Activated T-cell treated with anti-CD3 and anti-CD28 coated beads, Interleukin-2, amount 50 U/mL, for 1 hour (primary cell): ENCODE measurements at regions not wholly inside any gene's neighbourhood (a gene's known extent, or its start where the extent isn't known, plus 50 kb on each side); places are given as distances from the start of the nearest gene placed in this dataset.

Experiments
- DNase-seq: peaks from one replicate; pipeline ENCODE4 v3.0.0-alpha.2; 2020

DNA sequence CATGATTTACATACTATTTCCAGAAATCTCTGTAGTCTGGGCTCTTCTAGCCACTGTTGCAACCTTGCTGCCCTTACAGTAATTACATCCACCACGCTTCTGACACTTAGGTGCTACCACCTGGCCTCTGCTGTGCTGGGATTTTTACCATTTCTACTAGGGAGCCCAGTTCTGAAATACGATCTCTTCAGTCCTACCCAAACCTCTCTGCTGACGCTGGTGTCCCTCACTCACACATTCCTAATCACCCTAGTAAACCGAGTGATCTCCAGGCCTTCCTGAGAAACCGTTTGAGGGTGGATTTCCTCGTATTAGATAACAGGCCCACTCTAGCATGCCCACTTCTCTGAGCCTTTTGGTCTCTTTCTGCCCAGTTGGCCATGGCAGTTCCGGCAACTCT is 588.9 kb upstream of the CADM1 start:
- DNase-seq, result no peak

DNA sequence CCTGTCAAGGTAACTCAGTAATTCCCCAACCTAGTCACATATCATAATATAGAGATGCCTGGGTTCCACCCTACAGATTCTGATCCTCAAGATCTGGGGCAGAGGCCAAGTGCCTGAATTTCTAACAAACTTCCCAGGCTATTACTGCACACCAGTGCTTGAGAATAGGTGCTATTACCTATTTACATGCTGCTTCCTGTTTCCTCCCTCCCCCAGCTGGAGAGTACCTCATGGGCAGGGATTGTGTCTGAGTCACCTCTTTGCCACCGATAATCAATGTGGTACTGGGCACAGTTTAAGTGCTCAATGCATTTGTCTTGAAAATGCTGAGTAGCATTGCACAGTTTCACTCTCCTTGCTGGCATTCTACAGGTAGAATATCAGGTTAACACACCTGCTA is 582.2 kb upstream of the CADM1 start:
- no peak for DNase-seq

DNA sequence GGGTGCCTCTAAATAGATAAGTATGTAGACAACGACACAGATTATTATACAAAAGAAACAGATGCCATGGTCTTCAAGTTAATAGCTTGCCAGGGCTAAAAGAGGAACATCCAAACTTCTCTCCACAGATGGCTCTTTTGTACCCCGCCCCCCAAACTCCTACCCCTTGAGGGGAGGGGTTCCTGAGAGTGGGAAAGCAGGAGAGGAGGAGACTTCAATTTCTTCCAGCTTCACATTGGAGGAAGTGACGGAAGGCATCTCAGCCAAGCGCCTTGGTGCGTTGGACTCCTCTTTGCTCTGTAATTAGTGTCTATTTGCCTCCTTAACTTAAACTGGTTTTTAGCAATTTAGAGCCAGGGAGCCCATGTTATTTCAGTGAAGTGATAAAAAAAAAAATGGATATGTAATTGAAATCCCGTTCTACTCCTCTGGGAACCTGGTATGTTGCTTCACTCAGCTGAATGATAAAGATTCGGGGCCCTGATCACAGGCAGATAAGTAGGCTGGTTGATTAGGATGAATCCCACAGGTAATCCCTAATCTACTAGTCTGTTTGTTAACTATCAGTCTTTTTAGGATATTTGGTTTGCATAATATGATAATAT is 580.9 kb upstream of the CADM1 start:
- no peak for DNase-seq

DNA sequence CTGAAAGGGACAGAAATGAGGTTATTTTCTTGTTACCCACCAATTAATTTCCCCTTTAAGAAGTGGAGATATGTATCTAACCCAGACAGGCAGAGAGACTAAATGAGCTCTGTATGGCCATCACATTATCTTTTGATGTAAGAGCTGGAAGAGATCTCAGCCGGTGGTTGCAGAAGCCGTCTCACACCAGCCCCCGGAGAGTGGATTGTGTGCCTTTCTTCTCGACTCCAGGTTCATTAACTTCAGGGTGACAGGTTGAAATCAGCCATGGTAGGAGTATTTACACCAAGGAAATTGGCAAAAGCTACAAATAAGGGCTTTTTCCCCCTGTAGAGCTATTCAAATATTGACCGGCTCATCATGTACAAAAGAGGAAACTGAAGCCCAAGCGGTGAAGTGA is 580.3 kb upstream of the CADM1 start:
- DNase-seq, result no peak

DNA sequence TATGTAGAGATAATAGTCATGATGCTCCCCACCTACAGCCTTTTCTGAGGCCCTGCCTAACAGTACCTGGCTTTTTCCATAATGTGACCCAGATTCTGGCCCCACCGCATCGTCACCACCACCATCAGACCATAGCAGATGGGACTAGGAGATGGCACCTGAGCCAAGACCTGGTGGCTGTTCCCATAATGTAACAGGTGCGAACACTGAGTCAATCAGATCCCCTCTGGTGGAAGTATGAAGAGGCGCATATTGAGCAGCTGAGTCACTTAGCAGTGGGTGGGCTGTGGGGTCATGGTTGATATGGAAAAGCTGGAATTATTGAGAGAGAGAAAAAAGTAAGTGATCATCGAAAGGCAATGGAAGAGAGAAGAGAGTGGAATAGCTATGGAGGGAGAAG is 578.0 kb upstream of the CADM1 start:
- no peak for DNase-seq

DNA sequence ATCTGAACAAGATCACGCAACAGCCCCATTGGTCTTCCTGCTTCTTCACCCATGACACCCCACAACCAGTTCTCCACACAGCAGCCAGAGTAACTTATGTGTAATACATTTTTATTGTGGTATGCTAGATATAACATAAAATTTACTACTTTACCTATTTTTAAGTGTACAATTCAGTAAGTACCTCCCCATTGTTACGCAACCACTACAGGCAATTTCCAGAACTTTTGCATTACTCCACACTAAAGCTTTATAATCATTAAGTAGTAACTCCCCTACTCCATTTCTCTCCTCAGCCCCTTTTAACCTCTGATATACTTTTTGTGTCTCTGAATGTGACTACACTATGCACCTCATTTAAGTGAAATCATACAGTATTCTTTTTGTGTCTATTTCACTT is 575.4 kb upstream of the CADM1 start:
- no peak for DNase-seq

DNA sequence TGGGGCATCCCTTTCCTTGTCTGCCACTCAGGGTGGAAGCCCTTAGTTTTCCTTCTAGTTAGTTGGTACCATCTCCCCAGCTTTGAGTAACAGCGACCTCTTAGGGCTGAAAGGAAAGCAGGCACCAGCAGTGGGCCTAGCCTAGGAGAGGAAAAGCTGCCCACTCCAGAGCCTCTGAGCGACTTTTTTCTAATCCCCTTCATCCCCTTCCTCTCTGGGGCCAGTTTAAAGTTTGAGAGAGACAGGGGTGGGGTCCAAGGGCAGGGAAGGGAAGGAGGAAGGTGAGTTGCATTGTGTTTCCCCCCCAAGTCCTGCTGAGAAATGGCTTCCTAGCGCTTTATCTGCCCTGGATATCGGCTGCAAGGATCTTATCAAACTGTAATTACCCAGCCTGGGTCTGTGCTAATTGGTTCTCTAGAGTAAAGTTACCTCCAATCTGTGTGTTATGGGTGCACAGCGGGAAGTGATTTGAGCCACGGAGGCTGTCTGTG is 573.9 kb upstream of the CADM1 start:
- DNase-seq, result no peak

DNA sequence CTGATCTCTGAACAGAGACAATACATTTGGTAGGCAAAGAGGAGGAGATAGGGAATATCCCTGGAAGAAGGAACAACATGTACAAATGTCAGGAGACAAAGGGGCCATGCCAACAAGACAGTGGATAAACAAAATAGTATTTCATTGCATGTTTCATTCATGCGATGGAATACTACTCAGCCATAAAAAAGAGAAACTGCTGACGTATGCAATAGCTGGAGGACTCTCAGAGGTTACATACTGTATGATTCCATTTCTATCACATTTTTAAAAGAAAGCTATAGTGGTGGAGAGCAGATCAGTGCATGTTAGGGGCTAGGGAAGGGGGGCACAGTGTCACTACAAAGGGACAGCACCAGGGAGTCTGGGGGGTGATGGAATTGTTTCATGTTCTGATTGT is 572.9 kb upstream of the CADM1 start:
- no peak for DNase-seq

DNA sequence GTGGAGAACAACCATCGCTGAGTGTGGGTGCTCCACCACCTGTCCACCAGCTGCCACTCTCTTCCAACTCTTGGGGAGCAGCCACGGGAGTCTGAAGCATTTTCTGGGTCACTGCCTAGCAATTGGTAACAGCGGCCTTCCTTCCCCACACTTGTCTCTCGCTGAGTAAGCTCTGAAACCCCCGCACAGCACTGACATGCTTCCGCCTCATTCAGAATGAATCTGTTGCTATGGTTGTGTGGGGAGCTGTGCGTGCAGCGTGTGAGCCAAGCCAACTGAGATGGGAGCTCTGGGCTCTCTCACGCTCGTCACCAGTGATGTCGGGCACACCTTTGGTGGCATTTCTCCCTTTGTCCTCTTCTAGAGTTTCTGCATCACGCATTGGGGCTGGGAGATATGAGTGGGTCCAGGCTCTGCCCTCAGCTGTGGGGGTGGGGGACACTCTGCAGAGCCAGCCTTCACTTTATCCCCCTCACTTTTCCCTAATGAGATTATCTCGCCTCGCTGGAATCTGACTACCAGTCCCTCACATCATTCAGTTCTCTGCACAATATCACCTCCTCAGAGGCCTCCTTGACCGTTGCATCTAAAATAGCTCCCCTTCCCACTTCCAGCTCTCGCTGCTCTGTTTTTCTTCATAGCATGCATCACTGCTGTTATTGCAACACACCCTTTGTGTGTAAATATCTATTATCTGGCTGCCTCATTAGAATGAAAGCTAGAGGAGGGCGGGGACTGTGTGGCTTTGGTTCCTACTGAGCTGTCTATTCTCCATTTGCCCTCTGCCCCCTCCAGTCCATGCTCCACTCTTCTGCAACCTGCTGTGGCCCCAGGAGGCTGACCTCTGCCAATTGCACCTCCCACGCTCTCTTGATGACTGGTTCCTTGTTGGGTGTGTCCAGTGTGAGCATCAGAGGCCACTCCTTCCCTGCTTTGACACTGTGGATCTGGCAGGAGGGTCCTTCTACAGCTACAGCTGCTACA is 569.9 kb upstream of the CADM1 start:
- DNase-seq, result no peak

DNA sequence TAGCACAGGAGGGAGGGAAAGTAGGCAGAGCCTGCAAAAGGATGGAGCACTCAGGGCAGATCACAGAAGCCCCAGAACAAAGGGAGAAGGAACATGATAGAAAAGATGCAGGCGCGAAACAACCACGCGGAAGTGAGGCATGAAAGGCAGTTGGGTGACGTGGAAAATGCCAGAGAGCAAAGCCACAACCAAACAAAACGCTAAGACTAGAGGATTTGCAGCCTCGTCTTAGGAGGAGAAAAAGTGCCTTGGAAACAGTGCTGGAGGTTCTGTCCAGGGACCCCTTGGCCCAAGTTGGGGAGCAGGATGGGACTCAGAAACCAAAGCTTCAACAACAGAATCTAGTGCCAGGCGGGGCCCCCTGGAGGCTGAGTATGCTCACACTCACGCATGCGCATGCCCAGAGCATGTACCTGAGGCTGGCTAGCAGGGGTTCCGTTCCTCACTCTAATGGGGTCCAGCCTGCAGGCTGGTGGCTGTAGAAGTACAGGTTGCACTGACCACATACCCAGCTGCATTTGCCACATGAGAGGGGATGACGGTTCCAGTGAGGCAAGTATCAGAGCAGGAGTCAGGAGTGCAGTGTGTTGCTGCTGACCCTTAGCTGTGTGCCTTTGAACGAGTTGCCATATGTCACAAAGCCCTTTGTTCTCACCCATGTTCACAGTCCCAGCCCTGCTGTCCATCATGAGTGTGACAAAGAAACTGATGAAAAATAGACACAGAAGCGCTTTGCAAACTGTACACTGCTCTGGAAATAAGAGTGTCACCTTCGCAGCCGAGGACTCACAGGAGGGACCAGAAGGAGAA is 568.6 kb upstream of the CADM1 start:
- DNase-seq, result no peak

DNA sequence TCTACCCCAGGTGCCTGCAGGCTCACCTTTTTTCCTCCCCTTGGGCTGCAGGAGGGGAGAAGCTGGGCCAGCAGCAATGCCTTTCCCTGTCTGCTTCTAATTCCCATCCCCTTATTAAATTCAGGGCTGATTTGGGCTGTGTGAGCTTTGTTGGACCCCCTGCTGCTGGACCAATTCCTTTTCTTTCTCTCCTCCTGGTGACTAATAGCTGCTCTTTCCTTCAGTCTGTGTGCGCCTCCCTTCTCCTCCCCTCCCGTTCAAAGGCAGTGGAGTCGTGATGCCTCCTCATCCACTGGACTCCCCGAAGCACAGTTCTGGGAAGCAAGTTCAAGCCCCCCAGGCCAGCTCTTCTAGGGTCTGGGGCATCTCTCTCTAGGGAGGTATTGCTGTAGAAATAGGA is 567.9 kb upstream of the CADM1 start:
- DNase-seq, result no peak

DNA sequence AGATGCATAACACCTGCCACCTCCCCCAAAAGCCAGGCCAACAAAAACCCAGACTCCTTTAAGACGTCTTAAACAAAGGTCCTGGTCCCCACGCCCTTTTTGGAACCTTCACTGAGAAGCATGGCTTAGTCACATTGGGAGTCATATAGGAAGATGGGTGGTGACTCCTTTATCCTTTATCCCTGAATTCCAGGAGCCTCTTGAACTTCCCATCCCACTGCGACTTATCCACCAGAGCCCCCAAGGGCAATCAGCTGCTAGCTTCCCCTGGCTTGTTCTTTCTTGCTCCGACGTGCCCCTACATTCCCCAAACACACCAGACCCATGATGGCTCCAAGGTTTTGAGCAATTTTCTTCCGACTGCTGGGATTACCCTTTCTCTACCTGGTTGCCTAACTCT is 567.0 kb upstream of the CADM1 start:
- no peak for DNase-seq

DNA sequence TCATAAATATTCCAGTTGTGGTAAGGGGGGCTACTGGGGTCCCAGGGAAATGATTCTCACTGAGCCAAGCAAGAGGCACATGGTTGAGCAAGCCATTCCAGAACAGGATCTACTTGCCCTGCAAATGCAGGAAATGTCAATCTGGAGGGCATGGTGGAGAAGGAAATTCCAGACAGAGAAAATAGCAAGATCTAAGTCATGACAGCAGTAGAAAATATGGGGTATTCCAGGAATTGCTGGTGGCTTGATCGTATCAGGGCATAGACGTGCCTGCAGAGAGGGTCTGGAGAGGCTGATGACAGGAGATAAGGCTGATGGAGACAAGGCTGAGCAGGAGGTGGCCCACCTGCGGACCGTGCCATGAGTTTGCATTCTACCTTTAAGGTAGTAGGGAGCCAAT is 566.3 kb upstream of the CADM1 start:
- DNase-seq, result no peak

DNA sequence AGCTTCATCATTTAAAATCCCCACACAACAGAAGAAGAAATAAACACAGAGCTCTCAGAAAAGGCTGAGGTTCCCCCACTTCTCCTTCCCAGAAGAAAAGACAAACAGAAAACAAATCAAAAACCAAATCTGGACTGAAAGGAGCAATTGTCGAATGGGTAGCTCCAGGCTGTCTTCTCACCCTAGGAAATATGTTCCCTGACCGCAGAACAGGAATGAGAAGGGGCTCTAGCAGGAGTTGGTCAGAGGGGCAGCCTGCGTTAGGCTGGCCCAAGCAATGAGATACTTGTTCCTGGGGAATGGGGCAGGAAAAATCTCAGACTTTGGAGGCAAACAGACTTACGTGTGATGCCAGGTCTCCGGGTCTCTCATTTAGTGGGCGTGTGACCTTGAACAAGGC is 562.6 kb upstream of the CADM1 start:
- no peak for DNase-seq

DNA sequence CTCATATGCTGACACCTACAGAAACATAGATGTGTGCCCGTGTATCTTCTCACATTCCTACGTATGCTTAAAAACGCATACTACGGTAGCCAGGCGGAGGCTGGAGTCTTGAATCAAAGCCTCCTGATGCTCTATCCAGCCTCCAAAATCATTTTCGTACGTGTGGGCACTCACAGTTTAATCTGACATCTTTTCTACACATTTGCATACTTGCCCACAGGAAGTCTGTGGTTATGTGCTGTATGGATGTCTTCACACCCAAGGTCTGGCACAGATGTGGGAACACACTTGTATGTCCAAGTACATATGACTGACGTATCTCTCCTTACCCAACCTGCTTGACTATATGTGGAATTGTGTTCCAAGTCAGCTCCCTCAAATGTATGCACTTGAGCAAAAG is 561.8 kb upstream of the CADM1 start:
- DNase-seq, result no peak

DNA sequence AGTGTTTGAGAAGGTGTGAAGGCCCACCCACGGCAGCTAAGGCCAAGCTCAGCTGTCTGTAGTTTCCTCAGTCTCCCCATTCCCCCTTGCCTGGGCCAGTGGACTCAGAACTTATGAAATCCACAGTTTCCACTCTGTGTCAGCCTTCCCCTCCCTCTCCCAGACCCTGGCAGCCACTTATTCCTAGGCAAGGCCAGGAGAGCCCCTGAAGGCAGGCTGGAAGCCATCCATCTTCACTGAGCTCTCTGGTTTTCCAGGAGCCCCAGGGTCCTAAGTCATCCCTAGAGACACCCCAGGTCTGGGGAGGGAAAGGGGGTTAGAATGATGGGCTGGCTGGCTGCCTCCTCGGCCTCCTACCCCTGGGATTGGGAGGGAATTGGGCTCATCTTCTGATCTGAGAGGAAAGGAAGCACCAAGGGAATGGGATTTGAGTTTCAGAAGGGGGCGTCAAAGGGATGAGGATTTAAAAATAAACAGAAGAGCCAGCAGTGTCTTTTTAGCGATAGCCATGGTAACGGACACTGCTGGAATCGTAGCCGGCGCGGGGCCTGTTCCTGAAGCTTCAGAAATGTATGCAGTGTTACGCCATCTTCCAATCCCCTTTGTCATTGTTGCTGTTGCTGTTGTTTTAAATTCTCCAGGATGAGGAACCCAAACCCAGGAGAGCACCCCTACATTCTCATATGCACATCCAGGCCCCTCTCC is 561.1 kb upstream of the CADM1 start:
- no peak for DNase-seq

DNA sequence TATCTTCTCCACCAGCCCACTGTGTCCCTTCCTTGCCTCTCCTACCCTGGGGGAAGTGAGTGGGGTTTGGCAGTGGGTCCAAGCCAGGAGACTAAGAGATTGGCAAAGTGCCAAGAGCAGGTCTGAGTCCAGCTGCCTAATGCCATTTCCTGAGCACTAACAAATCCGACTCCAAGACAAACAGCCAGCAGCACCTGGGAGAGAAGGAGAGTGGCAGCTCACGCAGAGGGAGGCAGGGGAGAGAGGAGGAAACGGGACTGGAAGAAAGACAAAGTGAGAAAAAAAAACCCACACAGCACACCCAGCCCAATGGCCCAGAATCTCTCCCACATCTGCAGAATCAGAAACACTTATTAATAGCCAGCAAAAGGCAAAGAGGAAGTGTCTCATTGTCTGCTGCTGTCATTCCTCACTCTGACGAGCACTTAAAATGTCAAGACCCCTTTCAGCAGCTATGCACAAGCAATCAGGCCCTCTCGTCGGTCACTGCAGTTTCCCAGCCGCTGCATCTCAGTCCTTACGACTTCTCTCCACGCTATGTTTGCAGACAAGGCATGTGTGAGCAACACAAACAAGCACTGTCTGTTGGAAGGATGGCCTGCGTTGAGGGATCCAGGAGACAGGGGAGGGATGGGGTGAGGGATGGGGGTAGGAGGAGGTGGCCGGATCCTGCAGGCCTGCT is 558.4 kb upstream of the CADM1 start:
- DNase-seq, result no peak

DNA sequence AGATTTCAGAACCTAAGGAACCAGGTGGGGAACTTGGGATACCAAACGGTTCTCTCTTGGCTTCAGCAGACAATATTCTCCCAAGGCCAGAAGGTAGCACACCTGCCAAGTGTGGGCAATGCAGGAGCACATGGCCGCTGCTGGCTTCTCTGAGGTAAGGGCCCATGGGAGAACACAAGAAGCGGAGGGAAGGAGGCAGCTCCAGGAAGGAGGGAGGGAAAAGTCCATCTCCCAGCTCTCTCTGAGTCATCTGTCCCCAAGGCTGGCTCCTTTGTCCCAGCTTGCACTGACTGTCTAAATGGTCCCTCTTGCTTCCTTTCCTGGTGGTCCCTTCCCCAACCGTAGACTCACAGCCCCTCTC is 557.9 kb upstream of the CADM1 start:
- DNase-seq, result no peak

DNA sequence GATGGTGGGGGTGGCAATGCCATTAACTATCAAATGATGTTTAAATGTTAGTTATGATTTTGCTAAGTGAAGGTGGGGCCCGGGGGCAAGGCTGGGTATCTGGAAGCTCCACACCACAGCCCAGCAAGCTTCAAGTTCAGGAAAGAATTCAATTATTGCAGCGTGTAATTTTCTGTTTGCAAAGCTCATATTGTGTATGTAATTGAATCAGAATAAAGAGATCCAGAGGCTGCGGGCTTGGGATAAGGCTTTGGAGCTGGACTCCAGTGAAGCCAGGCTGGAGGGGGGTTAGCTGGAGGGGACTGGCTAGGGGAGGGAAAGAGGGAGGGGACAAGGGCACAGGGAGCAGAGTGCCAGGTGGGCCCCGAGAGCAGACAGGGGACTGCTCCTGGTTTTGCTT is 557.1 kb upstream of the CADM1 start:
- no peak for DNase-seq

DNA sequence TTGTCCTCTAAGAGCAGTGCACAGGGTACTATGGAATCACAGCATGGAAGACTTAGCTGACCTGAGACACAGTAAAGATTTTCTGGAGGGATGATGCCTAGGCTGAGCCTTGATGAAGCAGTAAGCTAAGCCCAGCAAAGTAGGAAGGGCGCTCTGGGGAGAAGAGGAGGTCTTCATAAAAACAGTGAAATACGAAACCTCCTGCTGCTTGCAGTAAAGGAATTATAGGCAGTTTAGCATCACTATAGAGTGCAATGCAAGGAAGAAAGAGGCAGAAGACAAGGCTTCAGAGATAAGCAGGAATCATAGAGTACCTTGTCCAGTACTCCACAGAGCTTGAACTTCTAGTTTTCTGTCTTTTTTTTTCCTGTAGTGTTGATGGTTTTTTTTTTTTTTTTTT is 555.7 kb upstream of the CADM1 start:
- no peak for DNase-seq

DNA sequence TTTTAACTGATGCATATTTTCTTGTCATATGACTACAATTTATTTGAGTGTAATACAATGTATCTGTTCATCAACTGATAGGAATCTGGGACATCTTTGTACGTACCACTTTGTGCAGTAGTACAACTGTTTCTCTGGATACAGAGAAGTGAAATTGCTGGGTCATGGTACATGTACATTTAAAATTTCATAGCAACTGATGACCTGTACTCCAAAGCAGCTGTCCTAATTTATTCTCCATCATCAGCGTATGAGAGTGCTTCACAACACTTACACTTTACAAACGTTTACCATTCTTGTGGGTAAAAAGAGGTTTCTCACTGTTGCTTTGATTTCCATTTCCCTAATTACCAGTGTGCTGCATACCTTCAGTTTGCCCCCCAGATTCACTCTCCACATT is 552.8 kb upstream of the CADM1 start:
- DNase-seq, result no peak

DNA sequence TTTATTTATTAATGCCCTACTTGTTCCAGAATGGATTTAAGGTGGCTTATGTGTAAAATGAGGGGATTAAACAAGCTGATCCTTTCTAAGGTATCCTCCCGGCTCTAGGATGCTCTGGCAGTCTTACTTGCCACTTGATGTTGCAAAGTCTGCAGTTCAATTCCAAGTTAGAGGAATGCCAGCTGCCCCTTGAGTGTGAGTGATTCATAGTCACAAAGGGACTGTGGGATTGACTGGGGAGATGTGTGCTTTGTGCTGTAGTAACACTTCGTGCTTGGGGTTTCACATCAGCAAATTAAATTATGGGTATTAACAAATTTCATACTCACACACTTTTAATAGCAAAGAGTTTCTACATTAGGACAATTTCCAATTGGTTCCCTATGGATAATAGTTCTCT is 550.8 kb upstream of the CADM1 start:
- DNase-seq, result no peak

DNA sequence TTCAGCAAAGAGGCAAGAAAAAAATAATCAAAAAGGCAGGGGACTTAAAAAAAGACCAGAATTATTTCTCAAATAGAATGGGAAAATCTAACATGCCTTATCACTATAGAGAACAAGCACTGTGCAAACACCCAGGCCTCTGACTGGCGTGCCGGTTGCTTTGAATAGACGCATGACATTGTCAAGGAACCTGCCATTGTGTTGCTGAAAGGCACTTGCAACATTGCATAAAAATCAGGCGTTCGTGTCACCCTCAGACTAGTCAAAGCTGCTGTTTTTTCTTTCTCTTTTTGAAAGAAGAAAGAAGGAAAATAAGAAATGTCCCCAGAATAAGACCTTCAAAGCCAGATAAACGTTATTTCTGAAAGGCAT is 549.3 kb upstream of the CADM1 start:
- DNase-seq, result no peak
